ENCODE measurements at regions not wholly inside any gene's neighbourhood (a gene's known extent, or its start where the extent isn't known, plus 50 kb on each side); places are given as distances from the start of the nearest gene placed in this dataset.

DNA sequence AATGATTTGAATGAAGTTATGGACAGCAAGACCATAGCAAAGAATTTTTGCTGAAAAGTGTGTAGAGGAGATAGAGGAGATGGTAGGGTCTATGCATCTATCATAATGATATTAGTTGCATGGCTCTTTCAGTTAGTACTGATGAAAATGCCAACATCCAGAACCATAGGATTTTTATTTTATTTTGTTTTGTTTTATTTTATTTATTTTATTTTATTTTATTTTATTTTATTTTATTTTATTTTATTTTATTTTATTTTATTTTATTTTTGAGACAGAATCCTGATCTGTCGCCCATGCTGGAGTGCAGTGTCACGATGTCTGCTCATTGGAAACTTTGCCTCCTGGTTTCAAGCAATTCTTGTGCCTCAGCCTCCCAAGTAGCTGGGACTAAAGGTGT, 1021.1 kb upstream of the ZEB2 start:
- Histone ChIP-seq H3K27ac (ENCODE audit: low read length) (no peak overlapping the region), H3K36me3 (ENCODE audit: control insufficient read depth, insufficient read depth, low read length) (no peaks in the 10 kb centered on the region), H3K4me1 (ENCODE audit: control insufficient read depth, insufficient read depth, low read length) (no peaks in the 10 kb centered on the region), H3K4me3 (ENCODE audit: low read depth in 2 of 2, low read length in 2 of 2) (no peak overlapping the region), H3K9me3 (ENCODE audit: control insufficient read depth, insufficient read depth, low read depth, low read length) (no peaks in the 10 kb centered on the region), H3K27me3 (ENCODE audit: control insufficient read depth, insufficient read depth, low read length) (no peaks in the 10 kb centered on the region)
- DNase-seq (ENCODE audit: low read depth, low spot score) (no peak), ATAC-seq (no peak)
- in situ Hi-C loops (cut with HindIII; ENCODE audit: low pct_unique_long_range_greater_than_20kb, low sequenced_read_pairs) (no loop called here), intact Hi-C loops (cut with micrococcal nuclease; ENCODE audit: unreplicated experiment) (no loop called here)
- TF ChIP-seq POLR2AphosphoS5 (IDR thresholded peaks at IDR 0.05; ENCODE audit: low read depth, low read length) (no peak), SIN3A (IDR thresholded peaks at IDR 0.05; ENCODE audit: borderline replicate concordance, insufficient read depth, low read depth, low read length) (no peak)
- ChIA-PET POLR2A (no interaction called here), CTCF (no interaction called here)
- BruUV-seq (replicated peaks), result no TSS peak

DNA sequence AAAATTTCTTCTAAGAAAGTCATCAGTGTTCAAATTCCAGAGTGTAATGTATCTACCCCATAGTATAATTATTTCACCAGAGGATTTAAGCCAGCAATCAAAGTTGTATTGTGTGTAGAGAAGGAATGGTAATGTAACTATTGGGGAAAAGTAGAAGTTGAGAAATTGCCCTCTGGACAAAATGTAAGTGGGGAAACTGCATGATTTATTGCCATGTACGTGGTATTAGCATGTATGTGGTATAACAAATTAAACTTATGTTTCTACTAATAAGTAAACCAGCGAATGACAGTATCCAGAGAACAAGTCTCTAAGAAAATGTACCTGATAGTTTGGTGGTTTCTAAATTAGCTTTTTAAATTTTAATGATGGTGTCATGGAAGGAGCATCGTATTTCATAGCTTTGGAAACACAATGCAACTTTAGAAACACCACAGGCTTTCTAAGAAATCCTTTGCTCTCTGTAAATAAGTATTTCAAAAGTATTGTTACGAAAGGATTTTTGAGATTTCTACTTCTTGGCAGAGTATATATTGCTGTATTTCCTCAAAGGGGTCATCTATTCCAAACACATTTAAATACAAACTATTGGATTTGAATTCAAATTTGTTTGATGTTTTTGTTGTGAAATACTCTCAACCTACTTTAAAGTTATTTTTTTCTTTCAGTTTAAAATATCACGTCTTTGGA, 1018.9 kb upstream of the ZEB2 start:
- in situ Hi-C loops (cut with HindIII; ENCODE audit: low pct_unique_long_range_greater_than_20kb, low sequenced_read_pairs), result no loop called here
- BruUV-seq (replicated peaks), result no TSS peak
- POLR2A ChIA-PET, result no interaction called here

More for the DNA sequence above, 1018.9 kb upstream of the ZEB2 start:
- ATAC-seq (no peak), DNase-seq (ENCODE audit: low read depth, low spot score) (no peak)
- Histone ChIP-seq H3K4me3 (ENCODE audit: low read depth in 2 of 2, low read length in 2 of 2) (no peak overlapping the region), H3K27me3 (ENCODE audit: control insufficient read depth, insufficient read depth, low read length) (no peaks in the 10 kb centered on the region), H3K27ac (ENCODE audit: low read length) (no peak overlapping the region), H3K4me1 (ENCODE audit: control insufficient read depth, insufficient read depth, low read length) (no peaks in the 10 kb centered on the region), H3K36me3 (ENCODE audit: control insufficient read depth, insufficient read depth, low read length) (no peaks in the 10 kb centered on the region), H3K9me3 (ENCODE audit: control insufficient read depth, insufficient read depth, low read depth, low read length) (no peaks in the 10 kb centered on the region)
- intact Hi-C loops (cut with micrococcal nuclease; ENCODE audit: unreplicated experiment), result no loop called here
- TF ChIP-seq SIN3A (IDR thresholded peaks at IDR 0.05; ENCODE audit: borderline replicate concordance, insufficient read depth, low read depth, low read length), result no peak
- TF ChIP-seq, protein P1, sequence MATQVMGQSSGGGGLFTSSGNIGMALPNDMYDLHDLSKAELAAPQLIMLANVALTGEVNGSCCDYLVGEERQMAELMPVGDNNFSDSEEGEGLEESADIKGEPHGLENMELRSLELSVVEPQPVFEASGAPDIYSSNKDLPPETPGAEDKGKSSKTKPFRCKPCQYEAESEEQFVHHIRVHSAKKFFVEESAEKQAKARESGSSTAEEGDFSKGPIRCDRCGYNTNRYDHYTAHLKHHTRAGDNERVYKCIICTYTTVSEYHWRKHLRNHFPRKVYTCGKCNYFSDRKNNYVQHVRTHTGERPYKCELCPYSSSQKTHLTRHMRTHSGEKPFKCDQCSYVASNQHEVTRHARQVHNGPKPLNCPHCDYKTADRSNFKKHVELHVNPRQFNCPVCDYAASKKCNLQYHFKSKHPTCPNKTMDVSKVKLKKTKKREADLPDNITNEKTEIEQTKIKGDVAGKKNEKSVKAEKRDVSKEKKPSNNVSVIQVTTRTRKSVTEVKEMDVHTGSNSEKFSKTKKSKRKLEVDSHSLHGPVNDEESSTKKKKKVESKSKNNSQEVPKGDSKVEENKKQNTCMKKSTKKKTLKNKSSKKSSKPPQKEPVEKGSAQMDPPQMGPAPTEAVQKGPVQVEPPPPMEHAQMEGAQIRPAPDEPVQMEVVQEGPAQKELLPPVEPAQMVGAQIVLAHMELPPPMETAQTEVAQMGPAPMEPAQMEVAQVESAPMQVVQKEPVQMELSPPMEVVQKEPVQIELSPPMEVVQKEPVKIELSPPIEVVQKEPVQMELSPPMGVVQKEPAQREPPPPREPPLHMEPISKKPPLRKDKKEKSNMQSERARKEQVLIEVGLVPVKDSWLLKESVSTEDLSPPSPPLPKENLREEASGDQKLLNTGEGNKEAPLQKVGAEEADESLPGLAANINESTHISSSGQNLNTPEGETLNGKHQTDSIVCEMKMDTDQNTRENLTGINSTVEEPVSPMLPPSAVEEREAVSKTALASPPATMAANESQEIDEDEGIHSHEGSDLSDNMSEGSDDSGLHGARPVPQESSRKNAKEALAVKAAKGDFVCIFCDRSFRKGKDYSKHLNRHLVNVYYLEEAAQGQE (IDR thresholded peaks at IDR 0.05; ENCODE audit: insufficient read depth in 1 of 2, low read depth in 2 of 2, low read length in 1 of 2), result no peak
- TF ChIP-seq POLR2AphosphoS5 (IDR thresholded peaks at IDR 0.05; ENCODE audit: low read depth, low read length), result no peak
- no peak for TF ChIP-seq TCF7L2 (IDR thresholded peaks at IDR 0.05; ENCODE audit: low read depth, low read length)
- TF ChIP-seq, protein P2, sequence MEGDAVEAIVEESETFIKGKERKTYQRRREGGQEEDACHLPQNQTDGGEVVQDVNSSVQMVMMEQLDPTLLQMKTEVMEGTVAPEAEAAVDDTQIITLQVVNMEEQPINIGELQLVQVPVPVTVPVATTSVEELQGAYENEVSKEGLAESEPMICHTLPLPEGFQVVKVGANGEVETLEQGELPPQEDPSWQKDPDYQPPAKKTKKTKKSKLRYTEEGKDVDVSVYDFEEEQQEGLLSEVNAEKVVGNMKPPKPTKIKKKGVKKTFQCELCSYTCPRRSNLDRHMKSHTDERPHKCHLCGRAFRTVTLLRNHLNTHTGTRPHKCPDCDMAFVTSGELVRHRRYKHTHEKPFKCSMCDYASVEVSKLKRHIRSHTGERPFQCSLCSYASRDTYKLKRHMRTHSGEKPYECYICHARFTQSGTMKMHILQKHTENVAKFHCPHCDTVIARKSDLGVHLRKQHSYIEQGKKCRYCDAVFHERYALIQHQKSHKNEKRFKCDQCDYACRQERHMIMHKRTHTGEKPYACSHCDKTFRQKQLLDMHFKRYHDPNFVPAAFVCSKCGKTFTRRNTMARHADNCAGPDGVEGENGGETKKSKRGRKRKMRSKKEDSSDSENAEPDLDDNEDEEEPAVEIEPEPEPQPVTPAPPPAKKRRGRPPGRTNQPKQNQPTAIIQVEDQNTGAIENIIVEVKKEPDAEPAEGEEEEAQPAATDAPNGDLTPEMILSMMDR (IDR thresholded peaks at IDR 0.05), result no peak
- CTCF ChIA-PET, result no interaction called here
